Right ventricle myocardium superior (tissue), 1 donor: ENCODE measurements at regions not wholly inside any gene's neighbourhood (a gene's known extent, or its start where the extent isn't known, plus 50 kb on each side); places are given as distances from the start of the nearest gene placed in this dataset.
"Not testable (repeated sequence)": the region's sequence is repeated elsewhere in the genome, so short reads cannot be mapped to it uniquely, and the experiment has no call there.

Source experiments
- ATAC-seq: fragments of 200-7000 bp; cut with Tn5 transposase; one replicate; pipeline ENCODE4 v1.9.1; 2020; ENCODE audit warnings: mild to moderate bottlenecking; ENCODE audit not compliant: poor library complexity
- DNase-seq: peaks from one replicate; pipeline ENCODE4 v3.0.0-alpha.2; 2020
- intact Hi-C: fragments of 100-400 bp; cut with DNase I; formaldehyde crosslinking; loops from one replicate; pipeline ENCODE4 v1.11.2; 2022
- donor health status: DM: no; HTN: yes; CAD: no; lungs with severe emphysema.

DNA sequence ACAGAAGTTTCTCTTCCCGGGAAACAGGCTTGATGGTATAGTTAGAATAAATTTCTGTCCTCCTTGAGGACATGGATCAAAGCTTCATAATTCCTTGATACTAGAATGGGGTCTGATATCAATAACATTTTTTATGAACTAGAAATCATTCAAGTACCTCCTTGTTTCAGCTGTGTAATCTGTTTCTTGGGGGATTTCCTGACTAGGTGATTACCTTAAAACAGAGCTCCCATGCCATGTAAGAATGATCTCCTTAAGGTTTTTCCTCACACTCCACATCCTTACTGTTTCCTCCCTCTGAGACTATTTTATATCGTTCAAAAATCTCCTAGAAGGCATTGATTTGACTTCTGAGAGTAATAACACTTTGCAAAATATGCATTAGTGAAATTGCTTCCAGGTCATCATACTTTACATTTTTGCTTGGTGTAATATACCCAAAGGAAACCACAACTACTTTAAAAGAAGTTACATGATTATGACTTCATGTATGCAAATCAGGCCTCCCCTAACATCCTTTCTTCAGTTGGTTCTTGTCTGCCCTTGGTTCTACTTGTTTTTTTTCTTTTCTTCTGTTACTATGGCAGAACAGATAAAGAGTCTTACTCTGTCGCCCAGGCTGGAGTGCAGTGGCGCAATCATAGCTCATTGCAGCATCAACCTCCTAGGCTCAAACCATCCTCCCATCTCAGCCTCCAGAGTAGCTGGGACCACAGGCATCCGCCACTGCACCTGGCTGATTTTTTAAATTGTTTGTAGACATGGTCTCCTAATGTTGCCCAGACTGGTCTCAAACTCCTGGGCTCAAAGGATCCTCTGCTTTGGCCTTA lies 388.8 kb downstream of the ZFHX3 start:
- no peak for DNase-seq
- no peak for ATAC-seq
- intact Hi-C loops: no loop called here

GRCh38 chr16:72657791-72658190 lies 390.1 kb downstream of the ZFHX3 start:
- intact Hi-C loops: no loop called here
- DNase-seq: no peak
- no peak for ATAC-seq

DNA sequence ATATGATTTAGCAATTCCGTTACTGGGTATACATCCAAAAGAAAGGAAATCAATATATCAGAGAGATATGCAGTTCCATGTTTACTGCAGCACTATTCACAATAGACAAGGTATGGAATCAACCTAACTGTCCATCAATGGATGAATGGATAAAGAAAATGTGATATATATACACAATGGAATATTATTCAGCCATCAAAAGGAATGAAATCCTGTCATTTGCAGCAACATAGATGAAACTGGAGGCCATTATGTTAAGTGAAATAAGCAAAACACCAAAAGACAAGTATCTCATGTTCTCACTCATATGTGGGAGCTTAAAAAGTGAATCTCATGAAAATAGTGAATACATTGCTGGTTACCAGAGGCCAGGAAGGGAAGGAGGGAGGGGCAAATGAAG lies 390.8 kb downstream of the ZFHX3 start:
- ATAC-seq: no peak
- intact Hi-C loops: no loop called here
- DNase-seq: no peak

- DNase-seq: no peak
- no peak for ATAC-seq
- intact Hi-C loops: no loop called here
Observed at GRCh38 chr16:72654535-72654934, 393.4 kb downstream of the ZFHX3 start.

DNA sequence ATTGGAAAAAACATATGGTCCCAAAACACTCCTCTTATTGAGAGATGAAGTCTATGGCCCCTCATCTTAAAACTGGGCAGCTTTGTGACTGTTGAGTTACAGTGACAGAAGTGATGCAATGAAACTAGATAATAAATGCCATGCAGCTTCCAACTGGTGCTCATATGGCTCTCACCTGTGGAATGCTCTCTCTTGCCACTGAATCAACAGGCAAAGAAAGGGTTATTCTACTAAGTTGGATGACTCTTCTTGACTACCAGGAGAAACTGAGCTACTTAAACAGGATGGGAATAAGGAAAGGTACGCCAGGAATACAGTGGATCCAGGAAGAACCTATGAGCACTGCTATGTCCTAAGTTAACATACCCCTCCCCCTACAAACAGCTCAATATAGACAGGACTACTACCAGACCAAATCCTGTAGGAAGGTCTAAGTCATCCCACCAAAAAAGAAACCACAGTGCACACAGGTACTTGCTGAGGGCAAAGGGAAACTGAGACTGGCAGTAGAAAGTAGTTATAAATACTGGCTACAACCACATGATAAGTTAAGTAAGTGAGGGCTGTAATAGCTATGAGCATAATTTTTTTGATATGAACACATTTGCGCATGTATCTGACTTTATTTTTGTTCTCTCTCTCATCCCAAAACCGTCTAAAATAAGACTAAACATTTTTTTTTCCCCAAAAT lies 398.5 kb downstream of the ZFHX3 start:
- ATAC-seq (no peak), DNase-seq (no peak)
- intact Hi-C loops: no loop called here

DNA sequence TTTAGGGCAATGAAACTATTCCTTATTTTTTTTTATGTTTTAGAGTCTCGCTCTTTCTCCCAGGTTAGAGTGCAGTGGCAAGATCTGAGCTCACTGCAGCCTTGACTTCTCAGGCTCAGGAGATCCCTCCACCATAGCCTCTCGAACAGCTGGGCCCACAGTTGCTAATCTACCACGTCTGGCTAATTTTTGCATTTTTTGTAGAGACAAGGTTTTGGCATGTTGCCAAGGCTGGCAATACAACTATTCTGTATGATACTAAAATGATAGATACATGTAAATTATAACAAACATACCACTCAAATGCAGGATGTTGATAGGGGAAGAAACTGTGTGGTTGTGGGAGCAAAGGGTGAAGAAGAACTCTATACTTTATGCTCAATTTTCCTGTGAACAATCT lies 401.3 kb downstream of the ZFHX3 start:
- intact Hi-C loops: no loop called here
- no peak for ATAC-seq

DNA sequence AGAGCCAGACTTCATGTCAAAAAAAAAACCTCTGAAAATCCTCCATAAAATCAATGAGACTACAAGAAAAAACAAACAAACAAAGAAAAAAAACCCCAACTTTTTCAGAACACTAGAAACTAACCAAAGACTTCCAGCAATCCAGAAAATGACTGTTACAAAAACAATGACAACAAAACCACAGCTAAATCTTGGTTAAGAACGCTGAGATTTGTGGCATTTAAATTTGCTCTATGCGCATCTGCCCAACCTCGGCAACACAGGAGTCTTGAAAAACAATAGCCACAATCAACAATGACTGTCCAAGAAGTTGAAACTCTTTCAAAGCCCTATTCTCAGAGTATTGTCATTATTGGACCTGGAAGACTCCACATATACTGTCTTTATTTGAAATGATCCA lies 402.4 kb downstream of the ZFHX3 start:
- DNase-seq: no peak
- no peak for ATAC-seq
- intact Hi-C loops: no loop called here

More for the DNA sequence above, 401.3 kb downstream of the ZFHX3 start:
- no peak for DNase-seq

GRCh38 chr16:72644911-72645310 lies 403.0 kb downstream of the ZFHX3 start:
- no peak for ATAC-seq
- DNase-seq: no peak
- intact Hi-C loops: no loop called here

GRCh38 chr16:72639494-72639893 lies 408.4 kb downstream of the ZFHX3 start:
- no peak for DNase-seq
- intact Hi-C loops: no loop called here
- no peak for ATAC-seq

- DNase-seq: no peak
- intact Hi-C loops: no loop called here
- ATAC-seq: no peak
Observed at GRCh38 chr16:72637306-72637705, 410.6 kb downstream of the ZFHX3 start.

GRCh38 chr16:72635694-72636093 lies 412.2 kb downstream of the ZFHX3 start:
- DNase-seq (no peak), ATAC-seq (no peak)
- intact Hi-C loops: no loop called here

GRCh38 chr16:72635104-72635503 lies 412.8 kb downstream of the ZFHX3 start:
- no peak for DNase-seq
- intact Hi-C loops: no loop called here
- no peak for ATAC-seq

DNA sequence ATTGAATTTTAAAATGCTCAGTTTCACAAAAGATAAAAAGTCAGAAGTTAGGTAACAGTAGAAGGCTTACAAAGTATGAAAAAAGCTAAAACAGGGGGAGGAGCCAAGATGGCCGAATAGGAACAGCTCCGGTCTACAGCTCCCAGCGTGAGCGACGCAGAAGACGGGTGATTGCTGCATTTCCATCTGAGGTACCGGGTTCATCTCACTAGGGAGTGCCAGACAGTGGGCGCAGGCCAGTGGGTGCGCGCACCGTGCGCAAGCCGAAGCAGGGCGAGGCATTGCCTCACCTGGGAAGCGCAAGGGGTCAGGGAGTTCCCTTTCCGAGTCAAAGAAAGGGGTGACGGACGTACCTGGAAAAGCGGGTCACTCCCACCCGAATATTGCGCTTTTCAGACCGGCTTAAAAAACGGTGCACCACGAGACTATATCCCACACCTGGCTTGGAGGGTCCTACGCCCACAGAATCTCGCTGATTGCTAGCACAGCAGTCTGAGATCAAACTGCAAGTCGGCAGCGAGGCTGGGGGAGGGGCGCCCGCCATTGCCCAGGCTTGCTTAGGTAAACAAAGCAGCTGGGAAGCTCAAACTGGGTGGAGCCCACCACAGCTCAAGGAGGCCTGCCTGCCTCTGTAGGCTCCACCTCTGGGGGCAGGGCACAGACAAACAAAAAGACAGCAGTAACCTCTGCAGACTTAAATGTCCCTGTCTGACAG lies 420.6 kb downstream of the ZFHX3 start:
- DNase-seq, ATAC-seq, intact Hi-C loops: not testable (repeated sequence)

DNA sequence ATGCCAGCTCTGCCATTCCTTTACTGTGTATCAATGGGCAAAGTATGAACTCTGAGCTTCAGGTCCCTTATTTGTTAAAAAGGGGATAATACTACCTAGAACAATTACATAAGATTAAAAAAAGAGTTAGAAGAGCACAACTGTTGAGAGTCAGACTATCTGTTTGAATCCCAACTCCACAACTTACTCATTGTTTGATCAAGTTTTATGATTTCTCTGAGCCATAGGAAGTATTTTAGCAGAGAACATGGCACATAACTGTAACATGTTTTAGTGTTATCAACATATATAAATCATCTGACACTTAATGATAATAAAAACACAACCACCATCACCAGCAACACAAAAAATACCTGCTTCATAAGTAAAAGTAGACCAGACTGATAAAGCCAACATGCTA lies 421.3 kb downstream of the ZFHX3 start:
- DNase-seq: no peak
- intact Hi-C loops: no loop called here
- no peak for ATAC-seq

DNA sequence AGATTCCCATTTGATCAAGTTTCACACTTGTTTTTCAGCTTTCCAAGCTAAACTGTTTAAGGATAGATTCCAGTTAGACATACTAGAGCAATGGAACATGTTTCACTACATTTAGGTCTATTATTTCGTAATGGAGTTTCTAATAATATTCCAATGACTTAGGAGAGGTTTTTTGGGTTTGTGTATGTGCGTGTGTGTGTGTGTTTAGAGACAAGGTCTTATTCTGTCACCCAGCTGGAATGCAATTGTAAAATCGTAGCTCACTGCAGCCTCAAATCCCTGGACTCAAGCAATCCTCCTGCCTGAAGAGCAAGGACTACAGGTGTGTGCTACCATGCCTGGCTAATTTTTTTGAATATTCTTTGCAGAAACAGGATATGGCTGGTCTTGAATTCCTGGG lies 426.3 kb downstream of the ZFHX3 start:
- ATAC-seq (no peak), DNase-seq (no peak)
- intact Hi-C loops: no loop called here

DNA sequence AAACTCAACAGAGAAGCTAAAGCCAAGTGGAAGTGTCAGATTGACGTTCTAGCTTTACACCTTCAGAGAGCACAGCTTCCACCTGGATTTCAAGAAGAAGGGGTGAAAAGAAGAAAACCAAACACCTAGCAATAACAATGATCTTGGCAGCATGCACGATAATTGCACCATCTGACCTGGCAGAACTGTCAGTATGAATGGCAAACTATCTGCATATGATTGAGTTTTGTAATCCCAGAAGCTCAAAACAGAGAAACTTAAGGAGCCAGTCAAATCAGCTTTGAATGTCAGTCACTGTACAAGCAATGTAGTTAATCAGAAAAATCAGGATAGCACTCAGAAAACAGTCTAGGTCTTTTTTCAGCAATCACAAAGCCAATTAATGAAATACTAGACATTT lies 427.1 kb downstream of the ZFHX3 start:
- intact Hi-C loops: no loop called here
- ATAC-seq (no peak), DNase-seq (no peak)

DNA sequence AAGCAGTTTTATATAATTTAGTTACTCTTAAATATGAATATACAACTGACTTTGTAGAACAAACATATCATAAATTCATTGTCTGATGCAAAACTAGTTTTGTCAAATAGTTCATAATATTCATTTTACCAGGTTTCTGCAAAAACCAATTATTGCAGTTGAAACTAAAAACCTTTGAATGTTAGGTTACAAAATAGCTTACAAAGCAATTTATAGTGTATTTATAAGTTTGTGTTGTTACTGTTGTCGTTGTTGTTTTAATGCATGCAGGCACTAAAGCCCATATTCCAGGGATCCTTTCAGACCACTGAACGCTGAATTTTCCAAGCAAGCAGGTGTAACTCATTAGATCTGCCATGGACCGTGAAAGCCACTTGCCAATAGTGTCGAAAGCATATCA lies 427.6 kb downstream of the ZFHX3 start:
- intact Hi-C loops: no loop called here
- DNase-seq (no peak), ATAC-seq (no peak)

GRCh38 chr16:72615856-72616255 lies 432.1 kb downstream of the ZFHX3 start:
- ATAC-seq: no peak
- intact Hi-C loops: no loop called here

DNA sequence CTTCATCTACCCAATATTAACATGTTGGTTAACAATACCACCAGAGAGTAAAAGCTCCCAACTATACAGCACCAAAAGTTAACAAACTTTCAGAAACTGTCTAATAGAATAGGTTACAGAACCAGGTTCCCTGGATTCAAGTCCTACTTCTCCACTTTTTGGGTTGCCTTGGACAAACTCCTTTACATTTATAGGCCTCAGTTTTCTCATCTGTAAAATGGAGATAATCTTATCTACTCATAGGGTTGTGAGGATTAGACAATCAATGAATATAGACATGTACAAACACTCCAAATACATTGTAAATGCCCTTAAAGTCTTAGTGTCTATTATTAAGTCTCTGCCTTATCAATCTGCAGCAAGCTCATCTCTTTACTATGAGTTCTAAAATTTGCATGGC lies 435.2 kb downstream of the ZFHX3 start:
- ATAC-seq: no peak
- intact Hi-C loops: no loop called here

More at GRCh38 chr16:72615856-72616255, 432.1 kb downstream of the ZFHX3 start:
- DNase-seq: no peak

DNA sequence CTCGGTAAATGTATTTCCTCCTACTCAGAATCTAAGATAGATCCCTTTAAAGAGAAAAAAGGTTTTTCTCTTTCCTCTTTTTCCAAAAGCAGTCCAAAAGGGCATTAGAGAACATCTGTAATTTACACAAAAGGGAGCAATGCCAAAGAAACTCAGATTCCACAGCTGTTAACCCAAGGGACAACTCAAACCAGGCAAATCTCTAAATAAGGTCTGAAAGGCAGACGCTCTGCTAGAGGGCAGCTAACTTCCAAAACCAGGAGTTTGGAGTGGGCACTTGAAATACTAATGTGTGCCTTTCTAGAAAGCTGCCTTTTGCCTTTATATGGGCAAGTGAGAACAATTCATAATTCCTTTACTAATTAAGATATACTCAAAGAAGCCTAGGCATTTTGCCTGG lies 435.7 kb downstream of the ZFHX3 start:
- no peak for DNase-seq
- intact Hi-C loops: no loop called here
- ATAC-seq: no peak

More for the DNA sequence above, 435.2 kb downstream of the ZFHX3 start:
- DNase-seq: no peak
